ENCODE measurements at regions not wholly inside any gene's neighbourhood (a gene's known extent, or its start where the extent isn't known, plus 50 kb on each side); places are given as distances from the start of the nearest gene placed in this dataset.
A peak's percentile ranks its signal among the peaks of the same experiment; 100 is the strongest.

- peaks cover 11% of the 10 kb centered on the region for H3K9me3 ChIP-seq (ENCODE audit: low read length)
- no peaks in the 10 kb centered on the region for H4K20me1 ChIP-seq (ENCODE audit: insufficient read depth, low read length)
- TF ChIP-seq EZH2 (IDR thresholded peaks at IDR 0.05; ENCODE audit: borderline replicate concordance, low read length) (no peak), CTCF (IDR thresholded peaks at IDR 0.05; ENCODE audit: low read length) (peak; percentile 69)
- H3K9ac ChIP-seq (ENCODE audit: low read length), result no peak overlapping the region; the same call in 1 of the 2 replicates
- H3K79me2 ChIP-seq (ENCODE audit: insufficient read depth, low read length), result no peaks in the 10 kb centered on the region
- no peak overlapping the region for H3K4me2 ChIP-seq (ENCODE audit: low read length)
- no peaks in the 10 kb centered on the region for H3K27me3 ChIP-seq (ENCODE audit: insufficient read depth, low read length)
- H2AFZ ChIP-seq (ENCODE audit: low read length), result no peak overlapping the region
- H3K9me2 ChIP-seq (ENCODE audit: low read depth, low read length), result no peaks in the 10 kb centered on the region
- peaks cover 12% of the 10 kb centered on the region for H3K4me1 ChIP-seq (ENCODE audit: insufficient read depth, low read length, severe bottlenecking)
- H3K27ac ChIP-seq (ENCODE audit: low read depth, low read length, poor library complexity, severe bottlenecking), result no peak overlapping the region
- H3K4me3 ChIP-seq (ENCODE audit: low read depth, low read length, poor library complexity, severe bottlenecking), result no peak overlapping the region
- H3F3A ChIP-seq (ENCODE audit: insufficient read depth, low read length), result no peaks in the 10 kb centered on the region
- H3K36me3 ChIP-seq (ENCODE audit: insufficient read depth, low read length), result no peaks in the 10 kb centered on the region
These were observed 118.0 kb upstream of the WDFY3 start for GRCh38 chr4:85084371-85085094.

GRCh38 chr4:85086721-85087120 is 120.2 kb upstream of the WDFY3 start:
- peaks cover 12% of the 10 kb centered on the region for H3K4me1 ChIP-seq (ENCODE audit: insufficient read depth, low read length, severe bottlenecking)
- no peak overlapping the region for H3K4me2 ChIP-seq (ENCODE audit: low read length)
- H3K27me3 ChIP-seq (ENCODE audit: insufficient read depth, low read length), result no peaks in the 10 kb centered on the region
- H3K27ac ChIP-seq (ENCODE audit: low read depth, low read length, poor library complexity, severe bottlenecking), result no peak overlapping the region
- no peak overlapping the region for H3K4me3 ChIP-seq (ENCODE audit: low read depth, low read length, poor library complexity, severe bottlenecking)
- H3F3A ChIP-seq (ENCODE audit: insufficient read depth, low read length), result no peaks in the 10 kb centered on the region
- H3K9ac ChIP-seq (ENCODE audit: low read length), result no peak overlapping the region
- no peaks in the 10 kb centered on the region for H4K20me1 ChIP-seq (ENCODE audit: insufficient read depth, low read length)
- no peak for TF ChIP-seq EZH2 (IDR thresholded peaks at IDR 0.05; ENCODE audit: borderline replicate concordance, low read length)
- TF ChIP-seq CTCF (IDR thresholded peaks at IDR 0.05; ENCODE audit: low read length), result no peak
- H2AFZ ChIP-seq (ENCODE audit: low read length), result no peak overlapping the region
- H3K36me3 ChIP-seq (ENCODE audit: insufficient read depth, low read length), result no peaks in the 10 kb centered on the region
- H3K9me3 ChIP-seq (ENCODE audit: low read length), result peaks cover 10% of the 10 kb centered on the region; the same call in 1 of the 2 replicates
- no peaks in the 10 kb centered on the region for H3K79me2 ChIP-seq (ENCODE audit: insufficient read depth, low read length)
- H3K9me2 ChIP-seq (ENCODE audit: low read depth, low read length), result no peaks in the 10 kb centered on the region

- no peak overlapping the region for H2AFZ ChIP-seq (ENCODE audit: low read length)
- TF ChIP-seq EZH2 (IDR thresholded peaks at IDR 0.05; ENCODE audit: borderline replicate concordance, low read length) (no peak), CTCF (IDR thresholded peaks at IDR 0.05; ENCODE audit: low read length) (no peak)
These were observed 126.0 kb upstream of the WDFY3 start for GRCh38 chr4:85092536-85092935.

More at GRCh38 chr4:85092536-85092935, 126.0 kb upstream of the WDFY3 start:
- no peaks in the 10 kb centered on the region for H4K20me1 ChIP-seq (ENCODE audit: insufficient read depth, low read length)
- no peak overlapping the region for H3K9ac ChIP-seq (ENCODE audit: low read length)
- H3K27ac ChIP-seq (ENCODE audit: low read depth, low read length, poor library complexity, severe bottlenecking), result no peak overlapping the region
- H3K9me3 ChIP-seq (ENCODE audit: low read length), result peaks cover 12% of the 10 kb centered on the region
- no peak overlapping the region for H3K4me2 ChIP-seq (ENCODE audit: low read length)
- no peaks in the 10 kb centered on the region for H3K4me1 ChIP-seq (ENCODE audit: insufficient read depth, low read length, severe bottlenecking)
- no peaks in the 10 kb centered on the region for H3K9me2 ChIP-seq (ENCODE audit: low read depth, low read length)
- H3K79me2 ChIP-seq (ENCODE audit: insufficient read depth, low read length), result no peaks in the 10 kb centered on the region
- no peaks in the 10 kb centered on the region for H3K27me3 ChIP-seq (ENCODE audit: insufficient read depth, low read length)
- H3F3A ChIP-seq (ENCODE audit: insufficient read depth, low read length), result no peaks in the 10 kb centered on the region
- H3K4me3 ChIP-seq (ENCODE audit: low read depth, low read length, poor library complexity, severe bottlenecking), result no peak overlapping the region
- no peaks in the 10 kb centered on the region for H3K36me3 ChIP-seq (ENCODE audit: insufficient read depth, low read length)
